ENCODE measurements at regions not wholly inside any gene's neighbourhood (a gene's known extent, or its start where the extent isn't known, plus 50 kb on each side); places are given as distances from the start of the nearest gene placed in this dataset.

DNA sequence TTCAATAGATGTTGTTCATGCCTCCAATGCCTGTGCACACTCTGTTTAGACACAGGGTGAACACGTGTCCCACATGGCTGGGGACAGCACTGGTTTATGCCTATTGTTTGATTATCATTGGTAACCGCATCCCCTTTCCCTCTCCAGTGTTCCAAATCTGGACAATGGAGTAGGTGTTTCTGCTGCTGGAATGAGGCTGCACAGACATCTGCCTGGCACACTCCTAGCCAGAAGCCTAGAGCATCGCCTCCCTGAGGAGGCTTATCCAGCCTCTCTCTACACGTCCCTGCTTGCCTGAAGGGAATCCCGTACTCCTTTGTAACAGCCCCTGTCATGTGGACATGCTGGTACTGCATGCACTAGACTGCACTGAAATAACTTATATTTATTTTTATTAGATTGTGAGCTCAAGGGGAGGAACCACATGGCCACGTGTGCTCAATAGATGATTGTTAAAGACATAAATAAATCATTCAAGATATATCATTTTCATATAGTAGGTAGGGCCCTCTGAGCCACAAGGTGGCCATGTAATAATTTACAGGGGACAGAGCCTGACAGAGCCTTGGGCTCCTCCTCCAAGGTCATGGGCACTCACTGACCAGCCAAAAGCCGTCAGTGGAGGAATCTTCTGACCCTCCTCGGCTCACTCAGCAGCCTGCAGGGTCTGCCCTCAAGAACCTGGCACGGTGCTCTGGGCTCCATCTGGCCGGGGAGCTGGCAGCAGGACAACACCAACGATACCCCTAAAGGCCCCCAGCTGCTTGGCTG, 310.9 kb upstream of the ZNF32 start:
- DNase-seq (ENCODE audit: low spot score), result no peak

- no peak for DNase-seq (ENCODE audit: low spot score)
These were observed 310.3 kb upstream of the ZNF32 start for GRCh38 chr10:43958964-43959363.

- no peak for DNase-seq (ENCODE audit: low spot score)
These were observed 309.4 kb upstream of the ZNF32 start for GRCh38 chr10:43958071-43958432.

DNA sequence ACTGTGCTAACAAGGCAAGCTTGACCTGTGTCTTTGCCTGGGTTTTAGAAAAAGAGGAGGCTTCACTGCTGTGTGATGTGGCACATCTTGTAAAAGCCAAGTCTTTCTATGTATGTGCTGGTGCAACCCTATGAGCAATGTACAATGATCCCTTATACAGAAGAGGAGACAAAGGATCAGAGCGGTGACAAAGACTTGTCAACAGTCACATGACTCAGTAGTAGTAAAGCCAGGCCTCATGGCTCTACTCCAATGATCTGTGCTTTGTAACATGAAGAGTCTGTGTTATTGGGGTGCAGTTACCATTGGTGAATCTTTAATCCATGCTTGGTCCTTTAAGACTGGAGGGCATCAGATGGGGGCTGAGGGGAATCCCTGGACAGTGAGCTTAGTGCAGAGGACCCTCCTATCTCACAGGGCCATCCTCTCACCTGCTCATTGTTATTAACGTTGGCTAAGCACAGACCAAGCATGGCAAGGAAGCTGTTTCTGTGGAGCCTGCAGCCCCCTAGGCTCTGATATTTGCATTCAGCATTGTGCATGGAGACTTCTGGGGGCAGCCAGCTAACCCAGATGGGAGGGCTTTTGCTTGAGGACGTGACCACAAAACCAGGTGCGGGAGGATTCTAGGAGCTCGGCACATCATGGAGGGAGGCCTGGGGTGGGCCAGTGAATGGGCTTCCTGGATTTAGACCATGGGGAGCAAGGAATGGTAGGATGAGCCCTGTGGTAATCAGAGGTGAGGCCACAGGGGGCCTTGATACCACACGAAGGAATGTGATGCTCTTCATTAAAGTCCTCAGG, 308.8 kb upstream of the ZNF32 start:
- DNase-seq (ENCODE audit: low spot score), result no peak

DNA sequence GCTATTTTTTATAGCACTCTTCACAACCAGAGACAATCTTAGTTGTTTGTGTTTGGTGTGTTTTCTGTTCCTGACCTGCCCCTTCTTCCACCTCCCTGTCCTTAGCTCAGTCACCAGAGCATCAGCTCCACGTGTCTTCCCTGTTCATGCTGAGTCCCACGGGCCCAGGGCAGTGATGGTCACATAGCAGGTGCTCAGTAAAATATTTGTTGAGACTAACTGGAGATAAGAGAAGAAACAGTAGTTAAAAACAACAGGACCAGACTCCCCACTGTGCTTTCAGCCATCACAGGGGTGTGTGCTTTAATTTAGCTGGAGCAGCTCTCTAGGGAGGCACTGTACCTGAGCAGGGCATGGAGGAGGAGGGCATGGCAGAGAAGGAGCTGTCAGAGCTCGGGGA, 307.3 kb upstream of the ZNF32 start:
- DNase-seq (ENCODE audit: low spot score), result no peak

- DNase-seq (ENCODE audit: low spot score), result no peak
These were observed 306.4 kb upstream of the ZNF32 start for GRCh38 chr10:43955002-43955596.

GRCh38 chr10:43953672-43954071, 305.0 kb upstream of the ZNF32 start:
- DNase-seq (ENCODE audit: low spot score), result no peak

GRCh38 chr10:43952760-43953159, 304.1 kb upstream of the ZNF32 start:
- no peak for DNase-seq (ENCODE audit: low spot score)

DNA sequence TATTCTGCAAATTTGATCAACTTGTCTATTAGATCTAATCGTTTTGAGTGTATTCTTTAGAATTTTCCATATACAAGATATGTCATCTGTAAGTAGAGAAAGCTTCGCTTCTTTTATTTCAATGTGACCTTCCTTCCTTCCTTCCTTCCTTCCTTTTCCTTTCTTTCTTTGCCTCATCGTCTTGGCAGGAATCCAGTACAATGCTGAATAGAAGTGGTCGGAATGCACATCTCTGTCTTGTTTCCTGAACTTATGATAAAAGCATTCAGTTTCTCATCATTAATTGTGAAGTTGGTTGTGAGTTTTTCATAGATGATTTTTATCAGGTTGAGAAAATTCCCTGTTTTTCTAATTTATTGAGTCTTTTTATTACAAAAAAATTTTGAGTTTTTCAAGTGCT, 300.7 kb upstream of the ZNF32 start:
- DNase-seq (ENCODE audit: low spot score), result no peak

- no peak for DNase-seq (ENCODE audit: low spot score)
These were observed 297.8 kb upstream of the ZNF32 start for GRCh38 chr10:43946445-43946844.

DNA sequence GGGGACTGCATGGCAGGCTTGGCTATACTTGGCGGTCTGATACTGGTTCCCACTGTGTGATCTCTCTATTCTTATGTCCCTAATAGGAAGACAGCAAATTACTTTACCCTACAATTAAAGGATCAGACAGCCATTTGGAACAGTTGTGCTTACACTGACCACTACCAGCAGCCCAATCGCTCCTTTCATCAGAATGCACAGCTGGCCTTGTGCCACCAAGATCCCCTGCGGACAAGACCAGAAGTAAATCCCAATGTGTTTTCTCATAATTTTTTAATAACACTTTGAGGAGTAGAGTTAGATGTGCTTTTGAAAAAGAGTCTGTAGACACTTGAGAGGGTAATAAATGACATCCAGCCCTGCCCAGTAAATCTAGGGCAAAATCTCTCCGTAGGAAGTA, 297.2 kb upstream of the ZNF32 start:
- no peak for DNase-seq (ENCODE audit: low spot score)

DNA sequence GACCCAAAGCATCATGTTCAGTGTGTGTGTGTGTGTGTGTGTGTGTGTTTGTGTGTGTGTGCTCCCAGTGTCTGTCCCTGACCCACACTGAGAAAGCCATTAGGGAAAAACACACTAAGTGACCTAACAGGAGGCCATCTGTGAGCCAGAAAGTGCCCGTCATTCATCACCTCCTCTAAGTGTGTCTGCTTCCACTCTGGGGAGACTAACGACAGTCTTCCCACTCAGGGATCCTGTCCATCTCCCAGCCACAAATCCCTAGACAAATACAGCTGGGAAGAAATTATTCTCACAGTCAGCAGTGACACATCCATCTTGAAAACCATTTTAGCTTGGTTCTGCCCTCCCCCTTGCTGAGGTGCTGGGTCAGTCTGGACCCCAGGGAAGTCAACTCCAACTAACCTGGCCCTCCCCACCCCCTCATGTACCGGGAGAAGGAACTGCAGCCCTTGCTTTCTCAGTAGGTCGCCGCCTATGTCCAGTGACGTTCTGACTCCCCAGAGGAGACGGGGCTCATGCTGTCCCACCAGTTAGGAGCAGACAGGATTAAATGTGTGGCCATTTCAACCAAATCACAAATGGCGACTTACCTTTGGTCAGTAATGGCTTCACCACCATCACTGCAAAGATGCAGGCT, 296.5 kb upstream of the ZNF32 start:
- DNase-seq (ENCODE audit: low spot score), result no peak

GRCh38 chr10:43944381-43945093, 295.9 kb upstream of the ZNF32 start:
- no peak for DNase-seq (ENCODE audit: low spot score)

GRCh38 chr10:43943818-43944360, 295.2 kb upstream of the ZNF32 start:
- no peak for DNase-seq (ENCODE audit: low spot score)

DNA sequence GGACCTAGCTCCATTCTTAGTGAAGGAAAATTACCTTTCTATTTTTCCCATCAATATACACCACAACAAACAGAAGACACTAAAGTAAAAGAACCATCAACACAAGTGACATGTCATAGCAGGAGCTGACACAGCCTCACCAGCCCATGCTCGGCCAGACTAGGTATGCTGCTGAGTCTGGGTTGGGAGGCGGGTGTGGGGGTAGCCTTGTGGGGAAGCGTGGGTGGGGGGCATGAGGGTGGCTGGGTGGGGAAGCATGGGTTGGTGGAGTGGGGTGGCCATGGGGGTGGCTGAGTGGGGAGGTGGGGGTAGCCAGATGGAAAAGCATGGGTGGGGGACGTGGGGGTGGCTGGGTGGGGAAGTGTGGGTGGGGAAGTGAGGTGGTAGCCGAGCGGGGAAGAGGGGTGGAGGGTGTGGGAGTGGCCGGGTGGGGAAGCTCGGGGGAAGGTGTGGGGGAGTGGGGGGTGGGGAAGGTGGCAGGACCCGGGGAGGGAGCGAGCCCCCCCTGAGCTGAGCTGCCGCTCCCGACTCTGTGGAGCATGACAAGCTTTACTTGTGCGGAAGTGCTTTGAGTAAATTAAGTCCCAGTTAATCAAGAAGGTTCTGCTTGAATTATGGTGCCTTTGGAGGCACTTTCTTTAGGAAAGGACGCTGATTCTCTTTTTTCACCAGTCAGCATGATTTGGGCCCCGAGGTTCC, 294.6 kb upstream of the ZNF32 start:
- DNase-seq (ENCODE audit: low spot score), result no peak

DNA sequence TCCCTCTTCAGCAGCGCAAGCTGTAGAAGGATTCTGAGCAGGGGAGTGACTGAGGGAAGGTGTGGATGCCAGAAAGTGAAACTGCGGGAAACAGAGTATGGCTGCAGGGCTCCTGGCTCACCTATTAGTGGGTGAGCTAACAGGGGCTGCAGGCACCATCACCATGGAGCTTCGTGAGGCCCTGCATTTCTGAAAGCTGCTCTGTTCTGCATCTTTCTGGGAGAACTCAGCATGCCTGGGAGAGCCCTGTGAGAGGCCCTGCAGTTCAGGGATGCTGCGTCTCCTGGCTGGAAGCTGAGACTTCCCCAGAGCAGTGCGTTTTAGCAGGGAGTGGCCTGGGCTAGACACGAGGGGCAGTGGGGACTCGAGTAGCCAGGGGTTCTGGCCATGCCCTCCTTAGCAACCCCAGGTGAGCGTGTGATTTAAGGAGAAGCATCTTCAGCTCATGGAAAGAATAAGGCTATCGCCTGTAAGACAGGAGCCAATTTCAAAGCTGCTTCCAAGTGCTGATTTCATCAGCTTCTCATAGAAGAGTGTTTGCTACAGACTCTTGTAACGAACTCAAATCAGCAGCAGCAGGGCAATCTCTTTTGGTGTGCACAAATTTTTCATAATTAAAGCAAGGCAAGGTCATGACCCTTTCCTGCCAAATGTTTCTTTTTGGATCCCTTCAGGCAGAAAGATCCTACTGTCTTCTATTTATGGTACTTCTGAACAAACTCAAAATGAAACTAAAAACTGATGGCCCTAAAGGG, 293.6 kb upstream of the ZNF32 start:
- DNase-seq (ENCODE audit: low spot score), result no peak

DNA sequence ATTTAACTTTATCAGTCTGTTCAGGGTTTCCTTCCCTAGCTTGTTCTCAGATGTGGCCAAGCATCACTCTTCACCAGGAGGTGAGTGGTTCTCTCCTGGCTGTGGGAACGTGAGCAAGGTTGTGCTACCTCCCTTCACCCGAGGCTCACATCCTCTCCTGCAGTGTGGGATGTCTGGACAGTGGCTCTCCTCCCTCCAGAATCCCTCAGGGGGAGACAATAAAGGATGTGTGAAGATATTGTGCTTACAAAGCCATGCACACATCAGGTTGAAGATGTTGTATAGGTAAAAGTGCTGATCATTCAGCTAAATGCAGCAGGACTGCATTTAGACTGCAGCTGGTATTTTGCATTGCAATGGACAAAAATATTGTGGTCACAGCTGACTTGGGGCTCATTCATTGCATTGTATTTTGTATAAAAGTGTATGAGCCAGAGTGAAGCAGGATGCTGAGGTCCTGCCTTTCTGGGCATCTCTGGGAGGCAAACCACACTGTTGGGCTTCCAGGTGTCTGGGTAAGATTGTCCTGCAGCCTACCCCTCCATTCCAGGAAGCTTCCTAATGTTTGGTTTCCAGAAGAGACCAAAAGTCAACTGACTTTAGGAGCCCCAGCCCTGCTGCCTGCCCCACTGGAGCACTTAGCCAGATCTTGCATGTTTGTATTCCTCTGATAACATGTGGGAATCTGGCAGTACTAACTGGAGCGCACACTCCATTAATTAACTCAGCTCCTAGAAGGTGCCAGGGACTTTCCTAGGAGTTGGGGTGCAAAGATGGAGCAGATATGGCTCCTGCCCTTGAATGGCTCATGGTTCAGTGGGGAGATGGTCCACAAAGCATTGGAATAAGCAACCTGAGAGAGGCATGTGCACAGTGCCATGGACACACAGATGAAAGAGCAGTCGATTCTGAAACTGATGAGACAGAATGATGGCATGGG, 292.5 kb upstream of the ZNF32 start:
- DNase-seq (ENCODE audit: low spot score), result no peak

DNA sequence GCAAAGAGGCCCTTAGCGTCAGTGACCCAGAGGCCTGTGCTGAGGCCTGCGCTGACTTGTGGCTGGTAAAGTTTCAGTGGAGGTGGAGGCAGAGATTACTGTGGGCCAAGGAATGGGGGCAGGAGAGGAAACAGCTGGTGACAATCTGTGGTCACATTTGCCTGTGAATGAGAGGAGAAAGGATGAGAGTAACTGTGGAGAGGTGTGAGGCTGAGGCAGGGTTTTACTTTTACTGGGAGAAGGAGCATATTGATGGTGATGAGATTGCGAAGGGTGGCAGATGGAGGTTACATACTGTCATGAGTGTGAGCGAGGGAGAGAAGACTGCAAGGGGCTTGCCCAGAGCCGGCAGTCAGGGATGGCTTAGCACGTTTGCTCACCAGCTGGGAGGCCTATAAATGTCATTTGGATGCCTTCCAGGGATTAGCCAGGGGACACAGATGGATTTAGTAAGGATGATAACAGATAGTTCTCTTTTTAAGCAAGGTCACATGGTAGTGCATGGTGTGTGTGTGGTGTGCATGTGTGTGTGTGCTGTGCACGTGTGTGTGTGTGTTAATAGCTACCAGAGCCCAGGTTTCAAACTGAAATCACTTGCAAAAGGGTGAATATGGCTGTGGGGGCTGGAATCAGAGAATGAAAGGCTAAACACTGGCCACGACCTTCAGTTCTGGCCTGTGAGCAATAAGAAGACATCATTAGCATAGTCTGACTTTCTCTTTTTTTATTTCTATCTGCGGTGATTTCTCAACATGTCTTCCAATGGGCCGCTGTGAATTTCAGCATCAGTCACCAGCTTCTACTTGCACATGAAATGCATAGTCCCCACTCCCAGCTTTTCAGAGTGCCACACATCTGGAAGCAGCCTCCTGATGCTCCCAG, 291.5 kb upstream of the ZNF32 start:
- DNase-seq (ENCODE audit: low spot score), result no peak
